ENCODE measurements at regions not wholly inside any gene's neighbourhood (a gene's known extent, or its start where the extent isn't known, plus 50 kb on each side); places are given as distances from the start of the nearest gene placed in this dataset.

DNA sequence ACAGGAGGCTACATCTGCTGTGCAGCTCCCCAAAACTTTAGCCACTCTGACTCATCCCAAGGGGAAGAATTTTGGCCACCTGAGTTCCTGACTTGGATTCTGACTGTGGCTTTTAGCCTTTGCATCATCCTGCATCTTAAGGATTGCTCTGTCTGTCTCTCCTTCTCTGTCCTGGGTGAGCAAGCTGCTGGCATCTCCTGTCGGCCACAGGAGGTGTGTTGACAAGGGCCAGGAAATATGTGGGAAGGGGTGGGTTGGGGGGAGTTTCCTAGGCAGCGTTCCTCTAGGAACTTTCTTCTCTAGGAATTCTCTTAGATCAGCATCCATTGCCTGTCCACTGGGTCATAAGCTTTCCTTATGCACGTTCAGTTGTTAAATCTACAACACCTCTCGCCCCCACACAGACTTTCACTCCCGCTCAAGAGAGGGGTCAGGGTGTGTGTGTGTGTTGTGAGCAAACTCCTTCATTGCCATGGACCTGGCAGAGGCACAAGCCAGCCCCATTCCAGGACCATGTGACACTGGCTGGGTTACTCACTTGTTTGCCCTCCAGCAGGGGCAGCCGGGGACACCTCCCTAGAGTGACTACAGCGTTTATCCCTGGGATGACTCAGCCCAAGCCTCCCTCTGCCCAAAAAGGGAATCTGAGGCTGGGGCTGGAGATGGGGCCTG, 145.0 kb upstream of the DUSP10 start:
- FAIRE-seq (no peak), DNase-seq (ENCODE audit: low read depth in 1 of 2, low spot score in 2 of 2) (peak in 1 of 2 experiments; percentile 17)
- TF ChIP-seq BACH1 (IDR thresholded peaks at IDR 0.05; ENCODE audit: low read length) (peak; percentile 73), JUND (IDR thresholded peaks at IDR 0.05; ENCODE audit: low read length) (0 out of 2 replicates have a peak, but pooled peaks have one; percentile 5), KDM4A (IDR thresholded peaks at IDR 0.05; ENCODE audit: low read depth, low read length, severe bottlenecking) (no peak), MAFK (IDR thresholded peaks at IDR 0.05; ENCODE audit: low read depth, low read length) (peak; percentile 21; the same call in 1 of the 2 replicates)
- TF ChIP-seq, protein P1, sequence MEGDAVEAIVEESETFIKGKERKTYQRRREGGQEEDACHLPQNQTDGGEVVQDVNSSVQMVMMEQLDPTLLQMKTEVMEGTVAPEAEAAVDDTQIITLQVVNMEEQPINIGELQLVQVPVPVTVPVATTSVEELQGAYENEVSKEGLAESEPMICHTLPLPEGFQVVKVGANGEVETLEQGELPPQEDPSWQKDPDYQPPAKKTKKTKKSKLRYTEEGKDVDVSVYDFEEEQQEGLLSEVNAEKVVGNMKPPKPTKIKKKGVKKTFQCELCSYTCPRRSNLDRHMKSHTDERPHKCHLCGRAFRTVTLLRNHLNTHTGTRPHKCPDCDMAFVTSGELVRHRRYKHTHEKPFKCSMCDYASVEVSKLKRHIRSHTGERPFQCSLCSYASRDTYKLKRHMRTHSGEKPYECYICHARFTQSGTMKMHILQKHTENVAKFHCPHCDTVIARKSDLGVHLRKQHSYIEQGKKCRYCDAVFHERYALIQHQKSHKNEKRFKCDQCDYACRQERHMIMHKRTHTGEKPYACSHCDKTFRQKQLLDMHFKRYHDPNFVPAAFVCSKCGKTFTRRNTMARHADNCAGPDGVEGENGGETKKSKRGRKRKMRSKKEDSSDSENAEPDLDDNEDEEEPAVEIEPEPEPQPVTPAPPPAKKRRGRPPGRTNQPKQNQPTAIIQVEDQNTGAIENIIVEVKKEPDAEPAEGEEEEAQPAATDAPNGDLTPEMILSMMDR (IDR thresholded peaks at IDR 0.05; ENCODE audit: control extremely low read depth in 1 of 3, insufficient read depth in 1 of 3, low read depth in 1 of 3, low read length in 3 of 3), result no peak
- H3K79me2 ChIP-seq (ENCODE audit: control insufficient read depth in 1 of 2, insufficient read depth in 2 of 2, low read length in 2 of 2), result no peaks in the 10 kb centered on the region
- no peaks in the 10 kb centered on the region for H3K36me3 ChIP-seq (ENCODE audit: control insufficient read depth in 2 of 4, insufficient read depth in 4 of 4, low read length in 3 of 4)
- H3K56ac ChIP-seq (replicated peaks; ENCODE audit: insufficient read length, low read depth, low read length), result no peak overlapping the region
- no peak overlapping the region for H3K14ac ChIP-seq (ENCODE audit: insufficient read length)
- H3K4me1 ChIP-seq (replicated peaks in 1 of 4; ENCODE audit: control insufficient read depth in 3 of 4, insufficient read depth in 4 of 4, low read length in 3 of 4), result no peaks in the 10 kb centered on the region
- H3K23ac ChIP-seq (ENCODE audit: insufficient read length), result no peak overlapping the region
- ChIA-PET CTCF (ENCODE audit: partially characterized antibody) (interaction anchor here (1.0 kb wide), 1 partner anchor 8 kb away, joined by 3 read pairs; no protein-coding TSS in a partner anchor), POLR2A (ENCODE audit: partially characterized antibody) (no interaction called here)
- H4K20me1 ChIP-seq (replicated peaks in 1 of 2; ENCODE audit: control insufficient read depth in 1 of 2, insufficient read depth in 2 of 2, low read length in 2 of 2), result no peaks in the 10 kb centered on the region
- H2BK20ac ChIP-seq (ENCODE audit: low read length), result no peak overlapping the region
- H4K91ac ChIP-seq (replicated peaks; ENCODE audit: insufficient read length, low read length), result no peak overlapping the region
- H2BK120ac ChIP-seq (replicated peaks; ENCODE audit: low read depth, low read length), result no peak overlapping the region
- no peak overlapping the region for H3K4me2 ChIP-seq (ENCODE audit: insufficient read depth in 1 of 2, low read depth in 2 of 2, low read length in 2 of 2)
- H3K4ac ChIP-seq (replicated peaks; ENCODE audit: insufficient read length, low read depth, low read length), result no peak overlapping the region
- H3K27me3 ChIP-seq (replicated peaks in 1 of 4; ENCODE audit: control insufficient read depth in 3 of 4, extremely low read depth in 1 of 4, insufficient read depth in 3 of 4, low read length in 3 of 4), result no peaks in the 10 kb centered on the region
- H3K23me2 ChIP-seq (ENCODE audit: low read depth, low read length), result no peaks in the 10 kb centered on the region
- H4K8ac ChIP-seq (ENCODE audit: extremely low read depth, insufficient read depth, low read length), result no peak overlapping the region
- H3K9ac ChIP-seq (replicated peaks in 1 of 4; ENCODE audit: extremely low read depth in 1 of 4, low read depth in 3 of 4, low read length in 3 of 4), result no peak overlapping the region; a peak in 1 of 7 replicates
- WGBS, 2 experiments (ENCODE audit: extremely low coverage in 1 of 2, insufficient coverage in 1 of 2, insufficient read length in 1 of 2, insufficient replicate concordance in 2 of 2, low coverage in 1 of 2, low lambda C conversion rate in 2 of 2, missing lambda C conversion rate in 1 of 2), result 82% methylated on average over 7 of the region's 7 CpGs; no CpG with 5 or more reads in 1 of the 2 experiments
- no peak overlapping the region for H2BK15ac ChIP-seq (ENCODE audit: low read length)
- H3K18ac ChIP-seq (ENCODE audit: extremely low read depth, low read length), result no peak overlapping the region
- no peak overlapping the region for H2AK5ac ChIP-seq (ENCODE audit: low read depth, low read length)
- H2BK12ac ChIP-seq (ENCODE audit: low read depth, low read length), result no peak overlapping the region
- H4K5ac ChIP-seq (ENCODE audit: insufficient read length, low read depth, low read length), result no peak overlapping the region
- no peak overlapping the region for H3K4me3 ChIP-seq (ENCODE audit: extremely low read depth in 1 of 4, insufficient read depth in 2 of 4, low read depth in 3 of 4, low read length in 4 of 4)
- no peaks in the 10 kb centered on the region for H3K79me1 ChIP-seq (ENCODE audit: low read depth, low read length)
- H3K9me3 ChIP-seq (ENCODE audit: insufficient read depth in 2 of 2, low read depth in 1 of 2, low read length in 1 of 2), result no peaks in the 10 kb centered on the region
- no peak overlapping the region for H3K27ac ChIP-seq (ENCODE audit: low read depth, low read length)
- H2BK5ac ChIP-seq (ENCODE audit: low read depth, low read length), result no peak overlapping the region
- no peak overlapping the region; the same call in 1 of the 2 replicates for H2AFZ ChIP-seq (ENCODE audit: low read length)

All from H1 (cell line).